GM19240 (cell line): ENCODE measurements at regions not wholly inside any gene's neighbourhood (a gene's known extent, or its start where the extent isn't known, plus 50 kb on each side); places are given as distances from the start of the nearest gene placed in this dataset.
"Not testable (repeated sequence)": the region's sequence is repeated elsewhere in the genome, so short reads cannot be mapped to it uniquely, and the experiment has no call there.

Source experiments
- DNase-seq: peaks from one replicate; pipeline ENCODE4 v3.0.0; 2011; ENCODE audit warnings: low spot score; ENCODE audit not compliant: insufficient read length

DNA sequence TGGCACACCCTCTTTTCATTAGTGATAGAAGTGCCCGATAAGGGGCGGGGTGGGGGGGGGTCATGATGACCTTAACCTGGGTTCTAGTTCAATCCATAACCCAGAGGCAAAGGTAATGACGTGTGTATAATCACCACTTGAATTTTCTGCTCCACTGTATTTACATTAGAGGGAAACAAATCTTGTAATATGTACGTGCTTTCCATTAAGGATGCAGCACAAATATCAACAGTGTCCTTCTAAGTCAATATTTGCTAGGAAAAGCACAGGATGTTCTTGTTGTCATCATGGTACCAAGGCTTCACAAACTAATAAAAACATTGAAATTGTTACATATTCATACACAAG lies 121.2 kb upstream of the SLC38A2 start:
- no peak for DNase-seq

DNA sequence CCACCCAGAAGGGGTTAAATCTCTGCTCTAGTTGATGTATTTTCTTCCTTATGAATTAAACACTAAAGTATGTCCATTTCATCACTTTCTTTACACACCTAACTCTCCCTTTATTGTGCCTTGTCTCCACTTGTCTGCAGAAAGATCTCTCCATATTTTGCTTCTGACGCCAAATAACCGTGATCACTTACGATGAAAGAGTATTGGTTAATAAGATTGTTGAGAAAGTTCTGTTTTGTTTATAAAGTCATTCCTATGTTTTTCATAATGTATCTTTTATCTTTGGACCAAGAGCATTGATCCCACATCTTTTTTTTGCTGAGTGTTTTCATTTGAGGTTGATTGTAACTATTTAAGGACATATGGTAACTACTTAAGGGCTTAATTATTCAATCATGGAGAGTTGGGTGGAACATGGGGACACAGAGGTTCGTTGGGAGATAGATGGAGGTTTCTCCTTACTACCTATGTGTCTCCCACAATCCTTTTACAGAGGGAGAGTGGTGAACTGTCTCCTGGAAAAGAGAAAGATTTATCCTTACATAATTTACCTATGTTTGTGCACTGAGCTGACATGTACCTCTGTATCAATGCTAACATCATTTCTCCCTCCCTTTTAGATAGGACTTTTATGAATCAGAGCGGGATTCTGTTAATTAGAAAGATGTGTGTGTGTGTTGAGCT lies 120.7 kb upstream of the SLC38A2 start:
- DNase-seq, result no peak

DNA sequence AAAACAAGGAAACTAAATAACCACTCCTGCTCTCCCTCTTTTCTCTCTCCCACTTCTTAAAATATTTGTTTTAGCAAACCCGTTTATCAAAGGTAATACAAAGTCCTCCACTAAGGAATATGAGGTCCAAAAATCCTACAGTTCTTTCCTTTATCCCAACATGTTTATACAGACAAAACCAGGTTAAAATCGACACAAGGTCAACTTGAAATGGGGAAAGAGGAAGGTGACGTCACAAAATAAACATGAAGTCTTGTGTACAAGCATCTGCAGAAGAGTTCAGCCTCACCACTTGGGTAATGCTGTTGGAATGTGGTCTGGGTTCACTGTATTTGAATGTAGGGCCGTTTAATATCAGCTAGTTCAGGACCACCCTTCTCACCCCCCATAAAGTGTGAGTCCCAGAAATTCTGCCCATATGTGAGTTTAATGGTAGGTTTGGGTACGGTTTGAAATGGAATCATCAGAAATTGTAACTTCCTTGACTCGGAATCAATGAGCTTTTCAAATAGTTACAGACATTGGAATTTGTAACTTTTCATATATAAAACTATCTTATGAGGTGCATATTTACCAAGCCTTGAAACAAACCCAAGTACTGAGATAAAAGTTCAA lies 120.0 kb upstream of the SLC38A2 start:
- no peak for DNase-seq

DNA sequence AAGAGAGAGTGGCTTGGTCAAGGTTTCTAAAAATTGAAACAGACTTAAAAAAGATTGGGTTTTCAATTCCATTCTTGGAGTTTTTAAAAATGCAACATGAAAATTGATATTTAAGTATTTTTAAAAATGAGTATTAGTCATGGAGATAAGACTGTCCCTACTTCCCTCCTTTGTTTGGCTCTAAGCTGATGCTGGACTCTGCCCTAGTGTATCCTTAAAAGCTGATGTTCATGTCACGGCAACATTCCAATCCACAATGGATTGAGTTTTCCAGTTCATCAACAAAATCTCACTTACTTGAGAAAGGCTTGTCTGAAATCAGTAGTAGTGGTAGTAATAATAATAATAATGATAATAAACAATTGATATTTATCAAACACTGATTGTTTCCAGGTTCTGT lies 119.0 kb upstream of the SLC38A2 start:
- no peak for DNase-seq

DNA sequence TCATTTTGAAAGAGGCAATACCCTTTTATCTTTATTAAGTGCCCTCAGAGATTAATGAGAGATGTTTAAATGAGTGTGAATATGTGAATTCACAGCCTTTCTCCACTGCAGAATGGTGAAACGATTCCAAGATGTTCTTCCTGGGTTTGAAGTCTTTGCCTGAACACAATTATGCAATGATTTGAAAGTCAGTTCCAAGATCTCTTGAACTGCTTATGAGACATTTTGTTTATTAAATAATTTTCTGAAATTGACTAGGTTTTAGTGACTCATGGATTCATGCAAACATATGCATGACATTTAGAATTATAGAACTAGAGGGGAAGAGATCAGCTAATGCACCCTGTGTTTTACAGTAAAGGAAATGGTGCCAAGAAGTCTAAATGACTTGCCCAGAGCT lies 118.1 kb upstream of the SLC38A2 start:
- DNase-seq, result no peak

DNA sequence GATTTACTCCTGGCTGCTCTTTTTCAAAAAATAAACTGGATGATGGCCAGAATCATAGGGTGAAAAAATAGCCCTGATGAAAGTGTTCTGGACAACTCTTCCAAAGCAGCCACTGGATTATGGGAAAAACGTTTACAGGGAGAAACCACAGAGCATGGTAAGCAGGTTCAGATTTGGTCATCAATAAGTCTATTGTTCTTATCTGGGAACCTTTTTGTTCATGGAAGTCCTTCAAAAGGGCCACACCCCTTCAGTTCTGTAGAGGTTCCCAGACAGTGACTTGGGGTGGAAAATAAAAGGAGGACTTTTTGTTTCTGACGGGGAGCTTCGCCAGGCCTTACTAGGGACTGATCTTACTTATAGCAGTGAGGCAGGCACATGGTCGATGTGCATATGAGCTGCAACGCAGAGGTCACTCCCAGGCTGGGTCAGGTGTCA lies 117.4 kb upstream of the SLC38A2 start:
- no peak for DNase-seq

DNA sequence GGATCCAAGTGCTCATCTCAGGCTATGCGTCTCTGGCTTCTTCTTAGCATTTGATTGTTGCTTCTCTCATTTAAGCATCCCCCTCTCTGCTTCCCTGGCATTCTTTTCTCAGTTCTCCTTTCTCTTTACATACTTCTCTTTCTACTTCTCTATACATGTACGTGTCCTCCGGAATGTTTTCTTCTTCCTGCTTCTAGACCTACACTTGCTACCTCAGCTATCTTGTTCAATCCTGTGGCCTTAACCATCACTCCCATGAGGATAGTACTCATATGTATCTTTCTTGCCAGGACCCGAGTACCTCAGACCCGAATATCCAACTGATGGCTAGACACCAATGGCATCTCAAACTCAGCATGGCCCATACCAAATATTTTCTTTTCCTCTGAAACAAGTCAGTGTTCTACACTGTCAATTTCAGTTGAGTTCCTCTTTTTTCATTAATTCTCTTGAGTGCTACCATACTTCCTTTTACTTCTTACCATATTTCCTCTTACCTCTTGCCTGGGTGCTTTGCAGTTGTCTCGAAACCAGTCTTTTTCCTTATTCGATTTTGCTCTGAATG lies 115.1 kb upstream of the SLC38A2 start:
- no peak for DNase-seq

DNA sequence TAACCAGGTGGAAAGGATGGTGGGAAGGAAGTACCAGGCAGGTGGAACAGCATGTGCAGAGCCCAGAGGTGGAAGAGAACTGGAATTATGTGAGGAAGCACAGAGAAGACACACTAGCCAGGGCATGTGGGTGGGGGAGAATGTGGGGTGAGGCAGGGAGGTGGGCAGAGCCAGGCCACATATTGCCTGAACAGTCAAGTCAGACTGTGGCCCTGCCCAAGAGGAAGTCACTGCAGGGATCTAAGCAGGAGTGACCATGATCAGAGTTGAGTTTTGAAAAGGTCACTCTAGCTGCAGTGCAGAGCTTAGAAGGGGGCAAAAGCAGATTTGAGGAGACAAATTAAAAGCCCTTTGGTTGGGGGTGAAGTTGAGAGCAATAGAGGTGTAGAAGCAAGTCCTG lies 114.0 kb upstream of the SLC38A2 start:
- no peak for DNase-seq

DNA sequence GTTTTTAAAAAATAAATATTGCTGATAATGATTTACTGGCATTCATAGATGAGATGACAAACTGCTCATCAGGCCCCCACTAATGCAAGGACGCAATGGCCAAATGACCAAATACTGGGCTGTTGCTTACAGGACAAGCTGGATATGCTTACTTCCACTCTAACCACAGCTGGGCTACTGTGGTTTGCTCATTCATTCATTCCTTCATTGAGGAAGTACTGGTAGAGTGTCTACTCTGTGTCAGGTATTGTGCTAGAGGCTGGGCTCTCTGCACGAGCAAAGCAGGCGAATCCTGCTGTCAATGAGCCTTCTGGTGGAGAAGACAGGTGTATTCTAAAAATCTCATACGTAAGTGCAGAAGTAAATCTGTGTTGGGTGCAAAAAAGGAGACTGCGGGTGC lies 113.3 kb upstream of the SLC38A2 start:
- DNase-seq, result no peak

DNA sequence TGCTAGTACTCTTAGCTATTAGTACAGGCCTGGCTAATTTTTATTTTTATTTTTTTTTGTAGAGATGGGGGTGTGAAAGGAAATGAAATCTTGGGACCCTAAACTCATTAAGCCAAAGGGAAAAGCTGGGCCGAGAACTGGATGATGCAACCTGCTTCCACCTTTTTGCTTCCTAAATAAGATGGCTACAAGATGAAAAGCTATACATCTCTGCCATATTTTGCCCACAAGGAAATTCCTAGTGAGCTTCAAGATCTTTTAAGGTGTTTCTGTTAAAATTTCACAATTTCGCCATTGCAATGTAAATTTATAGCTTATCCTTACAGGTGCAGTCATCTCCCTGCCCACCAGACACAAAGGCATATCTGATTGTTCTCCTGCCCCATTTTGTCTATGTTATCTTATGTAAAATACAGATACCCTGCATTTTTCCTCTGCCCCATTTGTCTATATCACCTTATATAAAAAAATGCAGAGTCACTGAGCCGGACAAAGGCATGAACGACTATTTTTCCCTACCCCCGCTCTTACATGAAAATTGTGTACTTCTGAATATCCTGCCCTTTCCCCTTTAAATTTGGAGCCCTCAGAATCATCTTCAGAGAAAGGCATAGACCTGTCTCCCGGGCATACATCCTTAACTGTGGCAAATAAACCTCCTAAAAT lies 112.0 kb upstream of the SLC38A2 start:
- DNase-seq, result no peak

DNA sequence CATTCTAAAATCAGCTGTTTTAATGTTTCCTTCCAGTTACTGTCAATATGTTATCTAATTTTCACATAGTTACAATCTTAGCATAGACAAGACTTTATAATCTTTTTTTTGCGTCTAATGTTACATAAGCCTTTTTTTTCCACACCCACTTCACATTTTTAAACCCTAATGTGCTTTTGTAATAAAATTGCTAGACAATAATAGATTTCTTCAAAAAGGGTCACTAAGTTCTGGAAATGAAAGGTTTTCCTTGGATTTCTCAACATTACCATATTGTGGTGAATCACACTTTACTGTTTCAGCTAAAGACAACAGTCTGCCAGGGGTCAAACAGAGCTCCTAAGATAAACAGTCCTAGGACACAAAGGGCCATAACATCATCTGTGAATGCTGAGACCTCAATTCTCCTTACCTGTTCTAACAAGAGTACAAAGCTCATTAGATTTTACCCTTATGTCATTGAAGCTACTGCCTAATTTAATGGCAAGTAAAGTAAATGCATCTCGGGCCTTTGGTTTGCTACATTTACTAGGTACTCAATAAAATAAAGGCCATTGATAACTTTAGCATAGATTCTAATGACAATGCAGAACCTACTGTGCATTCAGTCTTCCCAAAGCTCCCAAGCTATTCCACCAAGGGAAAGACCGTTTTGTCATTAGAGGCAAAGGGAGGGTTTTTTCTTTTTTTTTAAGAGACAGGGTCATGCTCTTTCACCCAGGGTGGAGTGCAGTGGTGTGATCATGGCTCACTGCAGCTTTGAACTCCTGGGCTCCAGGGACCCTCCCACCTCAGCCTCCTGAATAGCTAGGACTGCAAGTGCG lies 111.2 kb upstream of the SLC38A2 start:
- DNase-seq, result no peak

DNA sequence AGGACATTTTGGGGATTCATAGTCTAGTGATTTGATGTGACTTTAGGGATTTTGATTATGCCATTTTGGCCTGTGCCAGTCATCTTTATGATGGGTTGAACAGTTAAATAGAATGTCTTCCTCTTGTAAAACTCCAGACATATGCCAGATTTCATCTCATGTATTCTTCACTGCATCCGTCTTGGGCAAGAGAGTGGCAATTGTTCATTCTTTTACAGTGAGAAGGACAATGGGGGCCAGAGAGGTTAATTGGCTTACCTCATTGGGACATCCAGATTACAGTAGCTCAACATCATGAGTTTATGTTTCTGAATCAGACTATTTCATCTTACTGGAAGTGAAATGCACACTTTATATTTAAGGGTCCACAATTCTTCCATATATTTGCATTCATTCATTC lies 108.2 kb upstream of the SLC38A2 start:
- no peak for DNase-seq

DNA sequence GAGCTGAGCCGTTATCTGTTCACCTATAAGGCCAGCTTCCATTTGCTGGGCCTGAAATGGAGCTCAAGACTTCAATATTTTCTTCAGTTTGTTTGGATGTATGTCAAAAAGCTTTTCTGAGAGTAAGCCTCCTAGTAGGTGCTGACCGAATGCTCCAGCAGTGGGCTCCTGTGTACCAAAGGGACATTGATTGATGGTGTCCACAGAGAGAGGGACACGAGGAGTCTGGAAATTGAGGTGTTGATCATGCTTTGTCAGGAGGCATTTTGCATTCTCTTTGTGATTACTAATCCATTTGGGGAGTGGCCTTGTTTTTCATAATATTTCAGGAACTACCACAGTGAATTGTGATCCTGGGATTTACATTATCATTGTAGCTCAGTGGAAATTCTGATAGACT lies 107.7 kb upstream of the SLC38A2 start:
- DNase-seq, result no peak

DNA sequence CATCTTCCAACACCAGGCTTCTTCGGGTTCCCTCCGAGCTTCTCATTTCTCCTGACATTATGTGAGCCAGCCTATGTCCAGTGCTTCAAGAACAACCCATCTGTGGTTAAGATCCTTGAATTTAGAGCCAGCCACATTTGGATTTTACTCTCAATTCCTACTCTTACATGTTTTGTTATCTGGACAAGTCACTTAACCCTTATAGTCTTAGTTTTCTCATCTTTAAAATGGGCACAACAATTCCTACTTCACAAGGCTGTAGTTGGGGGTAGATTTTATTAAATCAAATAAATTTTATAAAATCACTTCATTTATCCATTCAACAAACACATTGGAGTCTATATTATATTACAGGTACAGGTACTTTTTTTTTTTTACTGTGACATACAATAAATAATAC lies 105.5 kb upstream of the SLC38A2 start:
- no peak for DNase-seq

DNA sequence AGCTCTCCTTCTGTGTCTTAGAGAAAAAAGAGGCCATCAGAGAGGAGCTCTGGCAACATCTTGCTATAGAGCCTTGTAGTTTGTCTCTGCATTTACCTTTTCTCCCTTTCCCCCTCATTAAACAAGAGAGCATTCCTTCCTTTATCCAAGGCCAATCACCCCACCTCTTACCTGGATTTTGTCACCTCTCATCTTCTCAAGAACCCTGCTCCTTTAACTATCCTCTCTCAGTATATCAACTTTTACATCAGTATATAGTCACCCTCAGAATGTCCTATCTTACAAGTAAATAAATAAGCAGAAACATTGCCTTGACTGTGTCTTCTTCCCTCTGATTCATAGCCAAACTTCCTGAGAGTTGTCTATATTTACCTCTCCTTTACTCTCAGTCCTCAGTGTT lies 105.0 kb upstream of the SLC38A2 start:
- no peak for DNase-seq

DNA sequence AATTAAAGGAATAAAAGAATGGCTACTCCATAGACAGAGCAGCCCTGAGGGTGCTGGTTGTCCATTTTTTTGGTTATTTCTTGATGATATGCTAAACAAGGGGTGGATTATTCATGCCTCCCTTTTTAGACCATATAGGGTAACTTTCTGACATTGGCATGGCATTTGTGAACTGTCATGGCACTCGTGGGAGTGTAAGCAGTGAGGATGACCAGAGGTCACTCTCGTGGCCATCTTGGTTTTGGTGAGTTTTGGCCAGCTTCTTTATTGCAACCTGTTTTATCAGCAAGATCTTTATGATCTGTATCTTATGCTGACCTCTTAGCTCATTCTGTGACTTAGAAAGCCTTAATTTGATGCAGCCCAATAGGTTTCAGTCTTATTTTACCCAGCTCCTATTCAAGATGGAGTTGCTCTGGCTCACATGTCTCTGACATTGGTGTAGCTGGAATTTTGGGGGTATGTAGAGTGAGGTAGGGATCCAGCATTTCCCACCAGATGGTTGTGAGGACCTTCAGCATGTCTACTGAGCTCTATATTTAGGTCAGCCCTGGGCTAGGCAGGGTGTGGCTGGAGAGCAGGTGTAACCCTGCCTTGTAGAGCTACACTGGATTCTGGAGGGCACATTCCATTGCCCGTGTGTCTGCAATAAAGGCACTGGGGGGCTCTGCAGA lies 103.5 kb upstream of the SLC38A2 start:
- DNase-seq, result no peak

DNA sequence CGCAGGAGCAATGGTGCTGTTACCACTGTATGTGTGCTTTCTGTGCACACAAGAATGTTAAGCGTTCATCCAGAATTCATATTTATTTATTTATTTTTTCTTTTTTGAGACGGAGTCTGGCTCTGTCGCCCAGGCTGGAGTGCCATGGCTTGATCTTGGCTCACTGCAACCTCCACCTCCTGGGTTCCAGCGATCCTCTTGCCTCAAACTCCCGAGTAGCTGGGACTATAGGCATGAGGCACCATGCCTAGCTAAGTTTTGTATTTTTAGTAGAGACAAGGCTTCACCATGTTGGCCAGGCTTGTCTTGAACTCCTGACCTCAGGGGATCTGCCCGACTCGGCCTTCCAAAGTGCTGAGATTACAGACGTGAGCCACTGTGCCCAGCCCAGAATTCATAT lies 101.8 kb upstream of the SLC38A2 start:
- not testable (repeated sequence) for DNase-seq

DNA sequence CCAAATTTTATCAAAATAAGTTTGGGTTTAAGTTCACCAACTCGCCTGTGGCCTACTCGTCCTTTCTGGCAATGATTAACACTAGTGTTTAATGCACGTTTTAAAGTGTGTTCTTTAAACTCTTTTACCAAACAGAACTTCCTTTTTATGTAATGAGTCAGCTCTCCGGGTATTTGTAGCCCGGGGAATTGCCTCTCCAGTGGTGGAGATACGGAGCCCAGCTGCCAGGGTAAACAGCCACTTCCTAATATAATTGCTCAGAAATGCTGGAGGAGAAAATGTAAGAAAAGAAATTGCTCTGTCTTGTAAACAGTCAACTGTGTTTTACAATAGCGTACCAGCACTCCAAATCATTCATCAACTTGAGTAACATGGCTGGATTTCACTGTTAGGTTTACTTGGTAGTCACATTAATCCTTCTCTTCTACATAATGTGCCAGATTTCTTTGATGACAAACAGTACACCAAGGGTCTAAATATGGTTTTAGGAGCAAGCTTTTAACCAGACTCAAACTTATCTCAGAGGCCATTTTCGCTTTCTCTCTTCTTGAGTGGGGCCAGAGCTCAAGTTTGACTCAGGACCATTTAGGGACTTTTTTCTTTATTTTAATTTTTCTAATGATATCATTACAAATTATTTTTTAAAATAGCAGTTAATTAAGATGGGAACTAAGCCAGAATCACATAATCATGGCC lies 101.2 kb upstream of the SLC38A2 start:
- DNase-seq, result peak; percentile 2

DNA sequence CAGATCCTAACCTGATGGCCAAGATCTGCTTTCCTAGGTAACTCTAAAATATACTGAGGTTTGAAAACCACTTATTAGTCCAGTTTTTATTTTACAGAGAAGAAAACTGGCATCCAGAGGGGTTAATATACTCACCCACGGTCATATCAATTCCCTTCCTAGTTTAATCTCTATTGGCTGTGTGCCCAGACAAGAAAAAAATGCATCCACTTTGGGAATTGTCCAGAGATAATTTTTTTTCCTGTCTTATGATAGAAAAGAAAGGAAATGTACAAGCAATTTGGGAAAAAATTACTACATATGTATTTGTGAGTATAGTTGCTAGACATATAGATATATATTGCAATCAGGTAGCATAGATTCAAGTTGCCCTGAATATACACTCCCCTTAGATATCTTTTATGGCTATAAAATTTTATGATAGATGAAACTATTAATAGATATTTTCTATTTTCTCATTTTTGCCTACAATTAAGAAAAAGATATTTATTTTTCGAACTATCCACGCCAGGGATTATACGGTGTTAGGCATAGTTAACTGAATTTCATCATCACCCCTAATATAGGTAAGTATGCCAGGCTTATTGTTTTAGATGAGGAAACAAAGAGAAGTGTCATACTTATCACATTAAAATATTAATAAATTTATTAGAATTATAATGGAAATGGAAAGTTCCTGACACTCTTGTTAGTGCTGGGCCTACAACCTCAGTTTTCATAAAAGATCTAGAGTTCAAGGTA lies 100.5 kb upstream of the SLC38A2 start:
- DNase-seq, result no peak

DNA sequence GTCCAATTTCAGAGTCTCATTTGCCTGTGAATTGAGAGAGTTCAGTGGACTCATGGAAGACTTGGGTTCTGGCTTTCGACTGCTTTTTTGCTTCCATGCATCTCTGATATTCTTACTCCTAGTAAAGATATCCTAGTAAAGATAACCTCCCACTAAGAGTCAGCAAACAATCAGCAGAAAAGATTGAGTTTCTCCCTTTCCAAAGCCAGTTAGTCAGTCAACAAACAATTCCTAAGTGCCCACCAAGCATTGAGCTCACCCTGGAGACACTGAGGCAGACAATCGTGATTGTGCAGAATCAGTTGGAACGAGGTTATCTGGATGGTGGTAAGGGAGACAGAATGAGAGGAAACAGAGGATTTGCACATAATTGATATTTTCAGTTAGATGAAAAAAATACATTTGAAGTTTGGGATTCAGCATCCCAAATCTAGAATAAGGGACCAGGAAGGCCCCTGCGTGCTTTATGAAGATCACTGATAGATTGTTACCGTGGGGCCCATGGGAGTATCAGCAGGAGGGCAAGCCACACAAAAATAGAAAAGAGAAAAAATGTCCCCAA lies 99.7 kb upstream of the SLC38A2 start:
- DNase-seq, result no peak
